ENCODE measurements at regions not wholly inside any gene's neighbourhood (a gene's known extent, or its start where the extent isn't known, plus 50 kb on each side); places are given as distances from the start of the nearest gene placed in this dataset.

DNA sequence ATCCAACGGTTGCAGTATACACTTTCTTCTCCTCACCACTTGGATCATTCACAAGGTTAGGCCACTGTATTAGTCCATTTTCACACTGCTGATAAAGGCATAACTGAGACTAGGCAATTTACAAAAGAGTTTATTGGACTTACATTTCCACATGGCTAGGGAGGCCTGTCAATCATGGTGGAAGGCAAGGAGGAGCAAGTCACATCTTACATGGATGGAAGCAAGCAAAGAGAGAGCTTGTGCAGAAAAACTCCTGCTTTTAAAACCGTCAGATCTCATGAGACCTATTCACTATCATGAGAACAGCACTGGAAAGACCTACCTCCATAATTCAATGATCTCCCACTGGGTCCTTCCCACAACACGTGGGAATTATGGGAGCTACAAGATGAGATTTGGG is 81.8 kb upstream of the DAP start:
- DNase-seq: no peak

GRCh38 chr5:10839916-10840599 is 79.0 kb upstream of the DAP start:
- DNase-seq: no peak

DNA sequence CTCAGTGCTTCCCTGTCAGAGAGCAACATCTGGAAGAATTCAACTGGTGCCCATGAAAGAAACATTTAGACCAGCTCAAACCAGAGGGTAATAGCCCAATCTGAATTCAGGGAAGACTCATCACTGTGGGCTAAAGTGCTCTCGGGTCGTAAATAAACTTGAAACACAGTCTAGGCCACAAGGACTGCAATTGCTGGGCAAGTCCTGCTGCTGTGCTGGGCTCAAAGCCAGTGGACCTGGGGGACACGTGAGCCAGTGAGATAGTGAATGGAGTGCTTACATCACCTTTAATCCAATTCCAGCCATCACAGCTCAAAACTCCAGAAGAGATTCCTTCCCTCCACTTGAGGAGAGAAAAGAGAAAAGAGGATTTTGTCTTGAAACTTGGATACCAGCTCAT is 78.1 kb upstream of the DAP start:
- DNase-seq: no peak

DNA sequence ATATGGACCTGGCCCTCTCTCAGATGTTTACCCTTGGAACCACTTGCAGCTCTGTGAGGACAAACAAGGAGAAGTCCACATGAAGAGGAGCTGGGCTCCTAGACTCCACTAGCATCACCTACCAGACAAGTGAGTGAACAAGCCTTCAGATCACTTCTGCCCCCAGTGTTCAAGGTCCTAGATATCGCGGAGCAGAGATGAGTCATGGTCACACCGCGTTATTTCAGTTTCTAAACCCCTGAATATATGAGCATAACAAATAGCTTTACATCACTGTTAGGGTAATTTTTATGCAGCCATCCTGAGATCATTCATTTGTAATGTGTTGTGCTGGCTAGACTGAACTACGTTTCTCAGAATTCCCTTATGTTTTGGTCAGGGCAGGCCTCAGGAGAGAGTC is 77.0 kb upstream of the DAP start:
- DNase-seq: no peak

DNA sequence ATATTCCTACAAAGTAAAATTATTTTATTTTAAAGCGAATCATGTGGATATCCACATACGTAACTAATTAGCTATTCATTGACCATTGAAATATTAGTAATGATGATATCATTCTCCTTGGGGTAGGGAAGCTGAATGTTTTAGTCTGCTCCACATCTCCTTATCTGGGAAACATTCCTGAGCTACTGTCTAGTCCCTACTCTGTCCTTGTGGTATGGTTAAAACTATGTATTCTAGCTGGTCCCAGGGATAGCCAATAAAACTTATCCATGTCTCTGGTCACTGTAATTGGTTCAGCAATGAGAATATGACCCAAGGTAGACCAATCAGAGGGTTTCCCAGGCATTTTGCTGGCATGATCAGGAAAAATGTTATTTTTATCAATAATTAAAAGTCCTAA is 76.0 kb upstream of the DAP start:
- DNase-seq: no peak

GRCh38 chr5:10834695-10835094 is 73.7 kb upstream of the DAP start:
- DNase-seq: no peak

GRCh38 chr5:10832987-10833386 is 72.0 kb upstream of the DAP start:
- no peak for DNase-seq

- no peak for DNase-seq
These were observed 71.4 kb upstream of the DAP start for GRCh38 chr5:10832421-10832820.

GRCh38 chr5:10831419-10831818 is 70.4 kb upstream of the DAP start:
- no peak for DNase-seq

- no peak for DNase-seq
These were observed 67.2 kb upstream of the DAP start for GRCh38 chr5:10828241-10828640.

DNA sequence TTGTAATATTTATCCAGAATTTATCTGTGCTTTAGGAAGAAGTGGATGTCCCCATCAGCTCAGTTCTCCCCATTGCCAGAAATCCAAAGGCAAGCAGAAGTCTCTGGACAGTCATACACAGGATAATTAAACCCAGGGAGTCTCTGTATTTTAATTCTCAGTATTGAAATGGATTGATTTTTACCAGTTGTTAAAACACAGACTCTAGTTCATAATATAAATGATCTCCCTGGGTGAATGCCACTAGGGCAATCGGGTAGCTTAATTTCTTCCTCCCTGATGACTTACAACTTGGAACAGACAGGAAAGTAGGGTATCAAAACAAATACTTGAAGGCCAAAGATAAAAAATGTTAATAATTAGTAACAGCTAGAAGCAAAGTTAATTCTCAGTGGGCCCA is 66.5 kb upstream of the DAP start:
- no peak for DNase-seq

DNA sequence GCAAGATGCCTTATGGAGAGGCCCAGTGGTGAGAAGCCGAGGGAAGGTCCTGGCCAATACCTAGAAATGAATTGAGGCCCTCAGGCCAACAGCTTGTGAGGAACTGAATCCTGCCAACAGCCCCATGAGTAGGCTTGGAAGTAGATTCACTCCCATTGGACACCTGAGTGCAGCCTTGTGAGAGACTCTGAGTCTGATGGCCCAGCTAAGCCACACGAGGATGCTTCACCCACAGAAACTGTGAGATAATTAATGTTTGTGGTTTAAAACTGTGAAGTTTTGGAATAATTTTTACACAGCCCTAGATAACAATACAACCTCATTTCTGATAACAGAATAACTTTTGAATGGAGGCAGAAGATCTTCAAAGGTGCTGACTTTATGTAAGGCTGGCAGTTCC is 65.9 kb upstream of the DAP start:
- no peak for DNase-seq

DNA sequence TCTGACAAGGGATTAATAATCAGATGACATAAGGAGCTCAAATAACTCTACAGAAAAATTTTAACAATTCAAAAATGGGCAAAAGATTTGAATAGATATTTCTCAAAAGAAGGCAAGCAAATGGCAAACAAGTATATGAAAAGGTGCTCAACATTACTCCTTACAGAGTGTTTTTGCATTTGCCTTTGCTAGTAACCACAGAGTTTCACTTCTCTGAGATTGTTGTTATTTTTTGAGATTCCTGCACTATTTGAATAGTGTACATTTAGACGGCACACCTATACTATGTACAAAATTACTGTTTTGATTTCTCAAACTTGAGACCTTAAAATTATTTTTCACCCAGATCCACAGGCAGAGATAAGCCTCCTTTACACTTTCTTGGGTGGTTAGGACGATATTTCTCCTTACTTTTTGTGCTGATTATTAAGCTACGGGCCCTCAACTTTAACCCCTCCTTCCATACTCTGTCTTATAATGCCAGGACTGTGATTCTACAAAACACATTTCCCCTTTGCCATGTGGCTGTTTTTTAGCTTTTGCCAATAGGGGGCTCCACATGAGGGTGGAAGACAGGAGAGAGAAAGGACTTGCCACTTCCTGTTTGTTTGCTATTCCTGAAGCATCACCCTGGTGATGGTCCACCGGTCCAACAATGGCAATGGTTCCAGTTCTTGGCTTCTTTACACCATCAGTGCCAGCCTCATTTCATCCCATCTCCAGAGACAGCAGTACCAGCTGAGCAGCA is 65.0 kb upstream of the DAP start:
- no peak for DNase-seq

GRCh38 chr5:10812218-10812617 is 51.2 kb upstream of the DAP start:
- DNase-seq: no peak

Measured in stimulated activated CD4-positive, alpha-beta T cell treated with anti-CD3 and anti-CD28 coated beads, Interleukin-2, amount 100 ng/mL, for 48 hours (primary cell).